ENCODE measurements at regions not wholly inside any gene's neighbourhood (a gene's known extent, or its start where the extent isn't known, plus 50 kb on each side); places are given as distances from the start of the nearest gene placed in this dataset.
"Not testable (repeated sequence)": the region's sequence is repeated elsewhere in the genome, so short reads cannot be mapped to it uniquely, and the experiment has no call there.

- H3K27ac Mint-ChIP-seq = no peak overlapping the region
- intact Hi-C loops (cut with micrococcal nuclease) = no loop called here
- no peak for DNase-seq
- no peaks in the 10 kb centered on the region for H3K36me3 Mint-ChIP-seq (ENCODE audit: low read depth)
- no peaks in the 10 kb centered on the region for H3K27me3 Mint-ChIP-seq
- no peak overlapping the region for H3K4me3 Mint-ChIP-seq
- no peaks in the 10 kb centered on the region for H3K4me1 Mint-ChIP-seq
- peaks cover 14% of the 10 kb centered on the region for H3K9me3 Mint-ChIP-seq
Measured at GRCh38 chr4:30537456-30537855, 182.7 kb upstream of the PCDH7 start.

- intact Hi-C loops (cut with micrococcal nuclease) = no loop called here
- no peaks in the 10 kb centered on the region for H3K4me1 Mint-ChIP-seq
Measured at GRCh38 chr4:30538794-30539193, 181.4 kb upstream of the PCDH7 start.

GRCh38 chr4:30543057-30543456 is 177.1 kb upstream of the PCDH7 start:
- intact Hi-C loops (cut with micrococcal nuclease) = no loop called here
- no peak for DNase-seq
- Mint-ChIP-seq H3K4me1 (no peaks in the 10 kb centered on the region), H3K36me3 (ENCODE audit: low read depth) (no peaks in the 10 kb centered on the region), H3K27ac (no peak overlapping the region), H3K27me3 (no peaks in the 10 kb centered on the region), H3K4me3 (no peak overlapping the region), H3K9me3 (peaks cover 4% of the 10 kb centered on the region)

More at GRCh38 chr4:30538794-30539193, 181.4 kb upstream of the PCDH7 start:
- H3K27ac Mint-ChIP-seq = no peak overlapping the region
- H3K36me3 Mint-ChIP-seq (ENCODE audit: low read depth) = no peaks in the 10 kb centered on the region
- H3K27me3 Mint-ChIP-seq = no peaks in the 10 kb centered on the region
- H3K4me3 Mint-ChIP-seq = no peak overlapping the region
- peaks cover 14% of the 10 kb centered on the region for H3K9me3 Mint-ChIP-seq
- DNase-seq = no peak

GRCh38 chr4:30553151-30553550 is 167.0 kb upstream of the PCDH7 start:
- DNase-seq = no peak
- Mint-ChIP-seq H3K4me3 (no peak overlapping the region), H3K9me3 (peaks cover 4% of the 10 kb centered on the region), H3K36me3 (ENCODE audit: low read depth) (no peaks in the 10 kb centered on the region), H3K4me1 (no peaks in the 10 kb centered on the region), H3K27ac (no peak overlapping the region), H3K27me3 (no peaks in the 10 kb centered on the region)
- intact Hi-C loops (cut with micrococcal nuclease) = no loop called here

GRCh38 chr4:30553706-30554105 is 166.5 kb upstream of the PCDH7 start:
- intact Hi-C loops (cut with micrococcal nuclease) = no loop called here
- Mint-ChIP-seq H3K27me3 (no peaks in the 10 kb centered on the region), H3K27ac (no peak overlapping the region), H3K9me3 (peaks cover 4% of the 10 kb centered on the region), H3K4me1 (no peaks in the 10 kb centered on the region), H3K4me3 (no peak overlapping the region), H3K36me3 (ENCODE audit: low read depth) (no peaks in the 10 kb centered on the region)
- no peak for DNase-seq

GRCh38 chr4:30555775-30556174 is 164.4 kb upstream of the PCDH7 start:
- intact Hi-C loops (cut with micrococcal nuclease) = no loop called here
- Mint-ChIP-seq H3K27ac (no peak overlapping the region), H3K4me1 (no peaks in the 10 kb centered on the region), H3K4me3 (no peak overlapping the region), H3K27me3 (no peaks in the 10 kb centered on the region), H3K36me3 (ENCODE audit: low read depth) (no peaks in the 10 kb centered on the region), H3K9me3 (no peaks in the 10 kb centered on the region)
- DNase-seq = no peak

GRCh38 chr4:30559481-30559880 is 160.7 kb upstream of the PCDH7 start:
- Mint-ChIP-seq H3K27ac (no peak overlapping the region), H3K36me3 (ENCODE audit: low read depth) (no peaks in the 10 kb centered on the region), H3K4me3 (no peak overlapping the region), H3K27me3 (no peaks in the 10 kb centered on the region), H3K4me1 (no peaks in the 10 kb centered on the region), H3K9me3 (peaks cover 9% of the 10 kb centered on the region)
- intact Hi-C loops (cut with micrococcal nuclease) = no loop called here
- DNase-seq = no peak

GRCh38 chr4:30586850-30587249 is 133.3 kb upstream of the PCDH7 start:
- Mint-ChIP-seq H3K9me3 (no peaks in the 10 kb centered on the region), H3K27me3 (no peaks in the 10 kb centered on the region), H3K27ac (no peak overlapping the region), H3K4me3 (no peak overlapping the region), H3K4me1 (no peaks in the 10 kb centered on the region), H3K36me3 (ENCODE audit: low read depth) (no peaks in the 10 kb centered on the region)
- intact Hi-C loops (cut with micrococcal nuclease) = no loop called here
- DNase-seq = no peak

GRCh38 chr4:30589669-30590068 is 130.5 kb upstream of the PCDH7 start:
- DNase-seq; H3K27me3 Mint-ChIP-seq; H3K4me1 Mint-ChIP-seq; H3K9me3 Mint-ChIP-seq; intact Hi-C loops (cut with micrococcal nuclease); H3K4me3 Mint-ChIP-seq; H3K36me3 Mint-ChIP-seq (ENCODE audit: low read depth); H3K27ac Mint-ChIP-seq: not testable (repeated sequence)

- H3K36me3 Mint-ChIP-seq (ENCODE audit: low read depth) = no peaks in the 10 kb centered on the region
- no peak for DNase-seq
- no peaks in the 10 kb centered on the region for H3K27me3 Mint-ChIP-seq
- H3K9me3 Mint-ChIP-seq = peaks cover 1% of the 10 kb centered on the region
- intact Hi-C loops (cut with micrococcal nuclease) = no loop called here
- no peak overlapping the region for H3K4me3 Mint-ChIP-seq
- no peak overlapping the region for H3K27ac Mint-ChIP-seq
- no peaks in the 10 kb centered on the region for H3K4me1 Mint-ChIP-seq
Measured at GRCh38 chr4:30600246-30601017, 119.7 kb upstream of the PCDH7 start.

GRCh38 chr4:30601070-30601865 is 118.9 kb upstream of the PCDH7 start:
- Mint-ChIP-seq H3K4me1 (no peaks in the 10 kb centered on the region), H3K9me3 (peaks cover 4% of the 10 kb centered on the region), H3K27ac (no peak overlapping the region), H3K27me3 (no peaks in the 10 kb centered on the region), H3K36me3 (ENCODE audit: low read depth) (no peaks in the 10 kb centered on the region), H3K4me3 (no peak overlapping the region)
- intact Hi-C loops (cut with micrococcal nuclease) = no loop called here
- DNase-seq = no peak

GRCh38 chr4:30605616-30606190 is 114.5 kb upstream of the PCDH7 start:
- intact Hi-C loops (cut with micrococcal nuclease) = no loop called here
- Mint-ChIP-seq H3K9me3 (peaks cover 4% of the 10 kb centered on the region), H3K27ac (no peak overlapping the region), H3K4me1 (no peaks in the 10 kb centered on the region), H3K36me3 (ENCODE audit: low read depth) (no peaks in the 10 kb centered on the region), H3K4me3 (no peak overlapping the region), H3K27me3 (no peaks in the 10 kb centered on the region)
- DNase-seq = no peak

GRCh38 chr4:30610361-30610760 is 109.8 kb upstream of the PCDH7 start:
- Mint-ChIP-seq H3K9me3 (peaks cover 7% of the 10 kb centered on the region), H3K36me3 (ENCODE audit: low read depth) (no peaks in the 10 kb centered on the region), H3K27ac (no peak overlapping the region), H3K4me3 (no peak overlapping the region), H3K4me1 (no peaks in the 10 kb centered on the region), H3K27me3 (no peaks in the 10 kb centered on the region)
- intact Hi-C loops (cut with micrococcal nuclease) = no loop called here
- DNase-seq = no peak

- Mint-ChIP-seq H3K27me3 (no peaks in the 10 kb centered on the region), H3K27ac (no peak overlapping the region), H3K9me3 (peaks cover 3% of the 10 kb centered on the region), H3K36me3 (ENCODE audit: low read depth) (no peaks in the 10 kb centered on the region), H3K4me3 (no peak overlapping the region), H3K4me1 (no peaks in the 10 kb centered on the region)
- DNase-seq = no peak
- intact Hi-C loops (cut with micrococcal nuclease) = no loop called here
Measured at GRCh38 chr4:30614771-30615170, 105.4 kb upstream of the PCDH7 start.

Data from activated CD4-positive, alpha-beta T cell treated with anti-CD3 and anti-CD28 coated beads, Interleukin-2, amount 10 ng/mL, durations not matched to agents 24 days and 14 days (primary cell).